ENCODE measurements at regions not wholly inside any gene's neighbourhood (a gene's known extent, or its start where the extent isn't known, plus 50 kb on each side); places are given as distances from the start of the nearest gene placed in this dataset.
"Not testable (repeated sequence)": the region's sequence is repeated elsewhere in the genome, so short reads cannot be mapped to it uniquely, and the experiment has no call there.

- no peak overlapping the region for H2AFZ ChIP-seq (ENCODE audit: low read length)
- H3K9me2 ChIP-seq (replicated peaks; ENCODE audit: insufficient read depth, low read length), result no peaks in the 10 kb centered on the region
- H3K9me3 ChIP-seq (replicated peaks; ENCODE audit: insufficient read depth, low read length), result no peaks in the 10 kb centered on the region
- no peaks in the 10 kb centered on the region for H4K20me1 ChIP-seq (ENCODE audit: insufficient read depth, low read length)
- no peaks in the 10 kb centered on the region for H3K27me3 ChIP-seq (replicated peaks; ENCODE audit: insufficient read depth, low read length)
- DNase-seq, result no peak
- H3K79me2 ChIP-seq (ENCODE audit: low read length), result no peaks in the 10 kb centered on the region
- no peak overlapping the region for H3K4me2 ChIP-seq (ENCODE audit: low read depth, low read length)
- no peaks in the 10 kb centered on the region for H3K36me3 ChIP-seq (replicated peaks; ENCODE audit: insufficient read depth, low read length)
- H3K4me1 ChIP-seq (ENCODE audit: low read length), result no peaks in the 10 kb centered on the region
- no peaks in the 10 kb centered on the region for H3F3A ChIP-seq (ENCODE audit: insufficient read depth, low read length)
- no peak overlapping the region for H3K27ac ChIP-seq (ENCODE audit: low read length)
- no peak overlapping the region for H3K9ac ChIP-seq (ENCODE audit: low read length)
- TF ChIP-seq EZH2phosphoT487 (IDR thresholded peaks at IDR 0.05; ENCODE audit: low read length), result no peak
- no peak for TF ChIP-seq CTCF (IDR thresholded peaks at IDR 0.05; ENCODE audit: low read length)
- no peak for TF ChIP-seq EZH2 (optimal IDR thresholded peaks at IDR 0.05; ENCODE audit: low read depth, low read length)
- H3K4me3 ChIP-seq (ENCODE audit: low read length), result no peak overlapping the region
Observed at GRCh38 chr9:80673496-80673895, 1015.9 kb downstream of the TLE1 start.

GRCh38 chr9:80665479-80665878 is 1023.9 kb downstream of the TLE1 start:
- H3K9me3 ChIP-seq (replicated peaks; ENCODE audit: insufficient read depth, low read length), result no peaks in the 10 kb centered on the region
- no peaks in the 10 kb centered on the region for H3K79me2 ChIP-seq (ENCODE audit: low read length)
- no peak for DNase-seq
- H3F3A ChIP-seq (ENCODE audit: insufficient read depth, low read length), result no peaks in the 10 kb centered on the region
- no peak overlapping the region for H3K9ac ChIP-seq (ENCODE audit: low read length)
- H3K4me1 ChIP-seq (ENCODE audit: low read length), result 0 out of 2 replicates have a peak, but pooled peaks cover 3% of the 10 kb centered on the region
- no peak overlapping the region for H2AFZ ChIP-seq (ENCODE audit: low read length)
- H3K9me2 ChIP-seq (replicated peaks; ENCODE audit: insufficient read depth, low read length), result no peaks in the 10 kb centered on the region
- no peak overlapping the region for H3K4me3 ChIP-seq (ENCODE audit: low read length)
- no peak overlapping the region for H3K27ac ChIP-seq (ENCODE audit: low read length)
- H4K20me1 ChIP-seq (ENCODE audit: insufficient read depth, low read length), result no peaks in the 10 kb centered on the region
- H3K27me3 ChIP-seq (replicated peaks; ENCODE audit: insufficient read depth, low read length), result no peaks in the 10 kb centered on the region
- TF ChIP-seq EZH2 (optimal IDR thresholded peaks at IDR 0.05; ENCODE audit: low read depth, low read length) (no peak), EZH2phosphoT487 (IDR thresholded peaks at IDR 0.05; ENCODE audit: low read length) (no peak), CTCF (IDR thresholded peaks at IDR 0.05; ENCODE audit: low read length) (no peak)
- H3K36me3 ChIP-seq (replicated peaks; ENCODE audit: insufficient read depth, low read length), result no peaks in the 10 kb centered on the region
- H3K4me2 ChIP-seq (ENCODE audit: low read depth, low read length), result no peak overlapping the region

- Histone ChIP-seq H3K4me3 (ENCODE audit: low read length) (no peak overlapping the region), H3K36me3 (replicated peaks; ENCODE audit: insufficient read depth, low read length) (no peaks in the 10 kb centered on the region), H3K27me3 (replicated peaks; ENCODE audit: insufficient read depth, low read length) (no peaks in the 10 kb centered on the region), H3K27ac (ENCODE audit: low read length) (no peak overlapping the region), H2AFZ (ENCODE audit: low read length) (no peak overlapping the region), H3F3A (ENCODE audit: insufficient read depth, low read length) (no peaks in the 10 kb centered on the region), H3K9ac (ENCODE audit: low read length) (no peak overlapping the region), H4K20me1 (ENCODE audit: insufficient read depth, low read length) (no peaks in the 10 kb centered on the region), H3K9me2 (replicated peaks; ENCODE audit: insufficient read depth, low read length) (no peaks in the 10 kb centered on the region), H3K4me2 (ENCODE audit: low read depth, low read length) (no peak overlapping the region), H3K79me2 (ENCODE audit: low read length) (no peaks in the 10 kb centered on the region), H3K4me1 (ENCODE audit: low read length) (0 out of 2 replicates have a peak, but pooled peaks cover 3% of the 10 kb centered on the region), H3K9me3 (replicated peaks; ENCODE audit: insufficient read depth, low read length) (no peaks in the 10 kb centered on the region)
- TF ChIP-seq EZH2 (optimal IDR thresholded peaks at IDR 0.05; ENCODE audit: low read depth, low read length), result no peak
- 0 out of 2 replicates have a peak, but pooled peaks have one; percentile 6 for TF ChIP-seq CTCF (IDR thresholded peaks at IDR 0.05; ENCODE audit: low read length)
- TF ChIP-seq EZH2phosphoT487 (IDR thresholded peaks at IDR 0.05; ENCODE audit: low read length), result no peak
- DNase-seq, result peak; percentile 37
Observed at GRCh38 chr9:80664327-80665210, 1024.8 kb downstream of the TLE1 start.

- H3K9ac ChIP-seq (ENCODE audit: low read length); H3K9me3 ChIP-seq (replicated peaks; ENCODE audit: insufficient read depth, low read length); H3K27ac ChIP-seq (ENCODE audit: low read length); H3K79me2 ChIP-seq (ENCODE audit: low read length); H3K36me3 ChIP-seq (replicated peaks; ENCODE audit: insufficient read depth, low read length); H4K20me1 ChIP-seq (ENCODE audit: insufficient read depth, low read length); H3K4me3 ChIP-seq (ENCODE audit: low read length); H3K27me3 ChIP-seq (replicated peaks; ENCODE audit: insufficient read depth, low read length); DNase-seq; H3F3A ChIP-seq (ENCODE audit: insufficient read depth, low read length); H3K4me1 ChIP-seq (ENCODE audit: low read length); H3K9me2 ChIP-seq (replicated peaks; ENCODE audit: insufficient read depth, low read length); H3K4me2 ChIP-seq (ENCODE audit: low read depth, low read length); H2AFZ ChIP-seq (ENCODE audit: low read length): not testable (repeated sequence)
Observed at GRCh38 chr9:80659751-80660150, 1029.6 kb downstream of the TLE1 start.
